ENCODE measurements at regions not wholly inside any gene's neighbourhood (a gene's known extent, or its start where the extent isn't known, plus 50 kb on each side); places are given as distances from the start of the nearest gene placed in this dataset.

DNA sequence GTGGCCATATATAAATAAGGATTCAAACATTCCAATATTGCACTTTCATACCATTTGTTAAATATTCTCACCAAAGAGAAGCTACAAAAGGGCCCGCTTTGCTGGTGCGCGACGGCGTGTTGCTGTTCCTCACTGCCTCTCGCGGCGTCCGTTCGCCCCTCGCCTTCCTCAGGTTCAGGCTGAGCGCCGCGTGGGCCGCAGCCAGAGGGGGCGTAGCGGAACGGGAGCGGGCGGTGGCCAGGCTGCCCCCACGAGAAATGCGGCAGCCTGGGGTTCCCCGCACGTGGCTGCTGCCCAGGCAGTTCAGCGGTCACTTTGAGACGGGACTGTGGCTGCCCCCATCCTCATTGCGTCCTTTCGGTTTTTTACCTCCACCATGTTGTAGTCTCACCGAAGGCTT lies 67.3 kb upstream of the VWDE start:
- Histone ChIP-seq H3K4me1 (ENCODE audit: control insufficient read depth in 1 of 2, insufficient read depth in 2 of 2, low read depth in 1 of 2, low read length in 1 of 2) (no peaks in the 10 kb centered on the region), H2AFZ (ENCODE audit: low read depth) (no peak overlapping the region), H3K27ac (ENCODE audit: low read depth in 2 of 2, low read length in 1 of 2) (no peak overlapping the region), H3K9me2 (no peaks in the 10 kb centered on the region), H3K36me3 (replicated peaks in 1 of 2; ENCODE audit: control insufficient read depth in 1 of 2, insufficient read depth in 2 of 2, low read length in 1 of 2) (no peaks in the 10 kb centered on the region), H3F3A (replicated peaks; ENCODE audit: insufficient read depth) (no peaks in the 10 kb centered on the region), H3K79me2 (ENCODE audit: insufficient read depth) (no peaks in the 10 kb centered on the region), H3K9ac (no peak overlapping the region), H4K20me1 (ENCODE audit: insufficient read depth) (no peaks in the 10 kb centered on the region), H3K27me3 (ENCODE audit: insufficient read depth) (no peaks in the 10 kb centered on the region), H3K4me3 (ENCODE audit: low read depth in 2 of 2, low read length in 1 of 2) (no peak overlapping the region), H3K4me2 (no peak overlapping the region), H3K9me3 (no peaks in the 10 kb centered on the region)
- TF ChIP-seq SMC3 (IDR thresholded peaks at IDR 0.05; ENCODE audit: low read depth, low read length) (no peak), EZH2phosphoT487 (IDR thresholded peaks at IDR 0.05; ENCODE audit: borderline replicate concordance, low read depth) (no peak), CTCF (IDR thresholded peaks at IDR 0.05) (no peak), JUND (IDR thresholded peaks at IDR 0.05) (no peak), RCOR1 (IDR thresholded peaks at IDR 0.05; ENCODE audit: low read length) (no peak), CHD2 (IDR thresholded peaks at IDR 0.05; ENCODE audit: low read length, partially characterized antibody) (no peak)
- TF ChIP-seq, protein P1, sequence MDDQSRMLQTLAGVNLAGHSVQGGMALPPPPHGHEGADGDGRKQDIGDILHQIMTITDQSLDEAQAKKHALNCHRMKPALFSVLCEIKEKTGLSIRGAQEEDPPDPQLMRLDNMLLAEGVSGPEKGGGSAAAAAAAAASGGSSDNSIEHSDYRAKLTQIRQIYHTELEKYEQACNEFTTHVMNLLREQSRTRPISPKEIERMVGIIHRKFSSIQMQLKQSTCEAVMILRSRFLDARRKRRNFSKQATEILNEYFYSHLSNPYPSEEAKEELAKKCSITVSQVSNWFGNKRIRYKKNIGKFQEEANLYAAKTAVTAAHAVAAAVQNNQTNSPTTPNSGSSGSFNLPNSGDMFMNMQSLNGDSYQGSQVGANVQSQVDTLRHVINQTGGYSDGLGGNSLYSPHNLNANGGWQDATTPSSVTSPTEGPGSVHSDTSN (IDR thresholded peaks at IDR 0.05): no peak
- DNase-seq: no peak
- 90% methylated on average over 29 of the region's 29 CpGs for WGBS (ENCODE audit: low lambda C conversion rate)
- CTCF ChIA-PET: interaction anchor here (0.8 to 12.1 kb wide), 3 partner anchors 14 to 37 kb away, joined by 4 to 160 read pairs (median 5); no protein-coding TSS in a partner anchor
- POLR2A ChIA-PET: no interaction called here

GRCh38 chr7:12474035-12474434 lies 70.4 kb upstream of the VWDE start:
- 51% methylated on average over 4 of the region's 4 CpGs for whole genome bisulfite sequencing (ENCODE audit: low lambda C conversion rate)
- Histone ChIP-seq H3K4me1 (ENCODE audit: control insufficient read depth in 1 of 2, insufficient read depth in 2 of 2, low read depth in 1 of 2, low read length in 1 of 2) (no peaks in the 10 kb centered on the region), H2AFZ (ENCODE audit: low read depth) (no peak overlapping the region), H3K27ac (ENCODE audit: low read depth in 2 of 2, low read length in 1 of 2) (no peak overlapping the region), H3K9ac (no peak overlapping the region), H3K9me2 (no peaks in the 10 kb centered on the region), H3K36me3 (replicated peaks in 1 of 2; ENCODE audit: control insufficient read depth in 1 of 2, insufficient read depth in 2 of 2, low read length in 1 of 2) (no peaks in the 10 kb centered on the region), H3K9me3 (no peaks in the 10 kb centered on the region), H3K4me2 (no peak overlapping the region), H3K27me3 (ENCODE audit: insufficient read depth) (no peaks in the 10 kb centered on the region; the same call in 1 of the 2 replicates), H3K79me2 (ENCODE audit: insufficient read depth) (no peaks in the 10 kb centered on the region), H4K20me1 (ENCODE audit: insufficient read depth) (no peaks in the 10 kb centered on the region), H3K4me3 (ENCODE audit: low read depth in 2 of 2, low read length in 1 of 2) (no peak overlapping the region), H3F3A (replicated peaks; ENCODE audit: insufficient read depth) (no peaks in the 10 kb centered on the region)
- DNase-seq: no peak
- TF ChIP-seq TAF1 (IDR thresholded peaks at IDR 0.05; ENCODE audit: borderline replicate concordance, low read depth, low read length): no peak
- TF ChIP-seq CHD2 (IDR thresholded peaks at IDR 0.05; ENCODE audit: low read length, partially characterized antibody): no peak
- no peak for TF ChIP-seq JUND (IDR thresholded peaks at IDR 0.05)
- TF ChIP-seq, protein P2, sequence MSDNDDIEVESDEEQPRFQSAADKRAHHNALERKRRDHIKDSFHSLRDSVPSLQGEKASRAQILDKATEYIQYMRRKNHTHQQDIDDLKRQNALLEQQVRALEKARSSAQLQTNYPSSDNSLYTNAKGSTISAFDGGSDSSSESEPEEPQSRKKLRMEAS (IDR thresholded peaks at IDR 0.05; ENCODE audit: low read depth): no peak
- TF ChIP-seq TEAD4 (IDR thresholded peaks at IDR 0.05; ENCODE audit: borderline replicate concordance, insufficient read depth): no peak
- TF ChIP-seq SMC3 (IDR thresholded peaks at IDR 0.05; ENCODE audit: low read depth, low read length): no peak
- no peak for TF ChIP-seq FOXM1 (IDR thresholded peaks at IDR 0.05; ENCODE audit: low read depth)
- TF ChIP-seq, protein P1 (IDR thresholded peaks at IDR 0.05): no peak
- TF ChIP-seq GABPA (IDR thresholded peaks at IDR 0.05; ENCODE audit: low read depth): no peak
- TF ChIP-seq GATA2 (CRISPR knock-in tag; IDR thresholded peaks at IDR 0.05): no peak
- no peak for TF ChIP-seq RCOR1 (IDR thresholded peaks at IDR 0.05; ENCODE audit: low read length)
- CTCF ChIA-PET: interaction anchor here (0.6 to 12.1 kb wide), 7 partner anchors 10 to 252 kb away, joined by 3 to 160 read pairs (median 7); no protein-coding TSS in a partner anchor
- POLR2A ChIA-PET: no interaction called here

Measured in SK-N-SH (cell line).